Left lung (tissue), 4 donors: ENCODE measurements at regions not wholly inside any gene's neighbourhood (a gene's known extent, or its start where the extent isn't known, plus 50 kb on each side); places are given as distances from the start of the nearest gene placed in this dataset.
A peak's percentile ranks its signal among the peaks of the same experiment; 100 is the strongest.

Experiments used
- ATAC-seq: fragments of 200-7000 bp; cut with Tn5 transposase; one replicate; pipeline ENCODE4 v1.9.1; 2020; ENCODE audit warnings: moderate library complexity
- DNase-seq, 4 donors: peaks; one replicate each; pipeline ENCODE4 v3.0.0-alpha.2; 2013 to 2020
- H3K27ac ChIP-seq, 2 donors: fragments of 200-600 bp; sonication (generic) in 1 of 2; one replicate each; pipeline versions ENCODE4 v1.5.0 to v1.8.0; 2020 to 2021
- H3K27me3 ChIP-seq, 2 donors: fragments of 200-600 bp; sonication (generic) in 1 of 2; one replicate each; pipeline versions ENCODE4 v1.5.0 to v1.8.0; 2020 to 2021
- H3K36me3 ChIP-seq, 2 donors: fragments of 200-600 bp; sonication (generic) in 1 of 2; one replicate each; pipeline versions ENCODE4 v1.5.0 to v1.8.0; 2020 to 2021
- H3K4me1 ChIP-seq, 2 donors: fragments of 200-600 bp; one replicate each; pipeline ENCODE4 v1.8.0; 2021
- H3K4me3 ChIP-seq, 2 donors: fragments of 200-600 bp; sonication (generic) in 1 of 2; one replicate each; pipeline versions ENCODE4 v1.5.0 to v1.8.0; 2020 to 2021; ENCODE audit warnings: mild to moderate bottlenecking in 1 of 2
- H3K9me3 ChIP-seq, 2 donors: fragments of 200-600 bp; sonication (generic) in 1 of 2; one replicate each; pipeline versions ENCODE4 v1.5.0 to v1.8.0; 2020 to 2021
- intact Hi-C, 2 donors: fragments of 100-400 bp; cut with DNase I; formaldehyde crosslinking; loops; one replicate each; pipeline versions ENCODE4 v1.11.2 to v1.14.2; 2022
- TF ChIP-seq, protein P1 (sequence below), 2 donors: fragments of 200-600 bp; sonication (generic) in 1 of 2; IDR thresholded peaks; one replicate each; pipeline versions ENCODE4 v1.5.0 to v1.8.0; 2021; ENCODE audit warnings: antibody characterized with exemption in 2 of 2
- donor health status: DM: no; HTN: yes; CAD: no.
- donor health status: DM: no; HTN: no; CAD: no.

DNA sequence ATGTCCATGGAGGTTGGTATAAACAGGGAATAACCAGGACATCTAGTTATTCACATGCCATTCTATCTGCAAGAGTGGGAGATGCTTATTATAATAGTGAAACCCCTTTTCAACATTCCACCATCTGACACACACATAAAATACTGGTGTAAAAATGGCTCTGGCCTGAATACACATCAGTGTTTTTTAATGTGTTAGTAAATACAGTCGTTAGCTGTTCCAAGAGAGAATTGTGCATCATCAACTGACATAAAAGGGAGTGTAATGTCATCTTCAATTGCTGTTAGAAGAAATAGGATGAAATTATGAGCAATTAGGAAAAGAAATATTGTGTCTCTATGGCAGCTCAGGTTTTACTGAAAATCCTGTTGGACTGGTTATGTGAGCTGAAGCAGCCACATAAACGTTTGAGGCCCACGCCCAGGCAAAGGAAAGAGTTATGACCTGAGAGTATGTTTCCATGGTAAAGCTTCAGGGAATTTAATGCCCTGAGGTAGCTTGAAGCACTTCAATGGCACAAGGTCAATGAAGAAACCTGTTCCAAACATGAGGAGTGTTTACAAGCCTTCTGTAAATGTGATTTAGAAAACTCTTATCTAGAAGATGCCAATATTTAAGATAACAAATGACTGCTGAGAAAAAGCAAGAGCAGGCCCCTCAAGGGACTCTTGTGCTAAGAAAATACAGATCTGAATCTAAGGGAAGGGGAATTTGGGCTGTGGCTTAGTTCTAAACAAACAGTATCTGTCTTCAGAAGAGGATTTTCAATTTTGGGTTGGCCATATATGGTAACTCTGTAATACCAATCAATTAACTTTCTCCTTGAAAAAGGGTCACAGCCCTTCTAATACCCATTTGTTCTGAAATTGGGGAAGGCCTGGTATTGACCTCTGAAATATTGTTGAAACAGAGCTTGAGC lies 384.3 kb downstream of the SEC16B start:
- Histone ChIP-seq H3K27ac (peak overlapping the region; percentile 38 to 42), H3K9me3 (no peaks in the 10 kb centered on the region), H3K27me3 (no peaks in the 10 kb centered on the region), H3K4me3 (no peak overlapping the region), H3K4me1 (no peaks in the 10 kb centered on the region), H3K36me3 (no peaks in the 10 kb centered on the region)
- TF ChIP-seq, protein P1, sequence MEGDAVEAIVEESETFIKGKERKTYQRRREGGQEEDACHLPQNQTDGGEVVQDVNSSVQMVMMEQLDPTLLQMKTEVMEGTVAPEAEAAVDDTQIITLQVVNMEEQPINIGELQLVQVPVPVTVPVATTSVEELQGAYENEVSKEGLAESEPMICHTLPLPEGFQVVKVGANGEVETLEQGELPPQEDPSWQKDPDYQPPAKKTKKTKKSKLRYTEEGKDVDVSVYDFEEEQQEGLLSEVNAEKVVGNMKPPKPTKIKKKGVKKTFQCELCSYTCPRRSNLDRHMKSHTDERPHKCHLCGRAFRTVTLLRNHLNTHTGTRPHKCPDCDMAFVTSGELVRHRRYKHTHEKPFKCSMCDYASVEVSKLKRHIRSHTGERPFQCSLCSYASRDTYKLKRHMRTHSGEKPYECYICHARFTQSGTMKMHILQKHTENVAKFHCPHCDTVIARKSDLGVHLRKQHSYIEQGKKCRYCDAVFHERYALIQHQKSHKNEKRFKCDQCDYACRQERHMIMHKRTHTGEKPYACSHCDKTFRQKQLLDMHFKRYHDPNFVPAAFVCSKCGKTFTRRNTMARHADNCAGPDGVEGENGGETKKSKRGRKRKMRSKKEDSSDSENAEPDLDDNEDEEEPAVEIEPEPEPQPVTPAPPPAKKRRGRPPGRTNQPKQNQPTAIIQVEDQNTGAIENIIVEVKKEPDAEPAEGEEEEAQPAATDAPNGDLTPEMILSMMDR (IDR thresholded peaks at IDR 0.05) = no peak
- ATAC-seq (peak; percentile 95), DNase-seq (peak in 3 of 4 donors; percentile 19 to 85 (median 43))
- intact Hi-C loops = no loop called here

DNA sequence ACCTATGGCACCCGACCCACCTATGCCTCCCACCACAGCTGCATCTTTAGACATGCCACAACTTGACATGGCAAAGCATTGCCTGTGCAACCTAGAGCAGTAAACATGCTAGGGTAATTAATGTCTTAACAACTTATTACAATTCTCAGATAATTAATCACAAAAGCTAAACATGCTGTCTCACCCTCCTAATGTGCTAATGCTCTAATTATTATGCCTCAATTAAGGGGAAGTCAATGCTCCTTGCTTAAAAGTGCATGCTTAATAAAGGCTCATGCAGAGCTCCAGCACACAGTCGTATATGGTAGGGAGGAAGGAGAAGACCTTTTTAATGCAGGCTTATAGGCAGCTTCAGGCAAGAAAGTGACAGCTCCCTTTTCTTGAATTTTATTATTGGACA lies 396.0 kb downstream of the SEC16B start:
- Histone ChIP-seq H3K4me3 (no peak overlapping the region), H3K36me3 (no peaks in the 10 kb centered on the region), H3K9me3 (no peaks in the 10 kb centered on the region), H3K27ac (no peak overlapping the region), H3K4me1 (no peaks in the 10 kb centered on the region), H3K27me3 (no peaks in the 10 kb centered on the region)
- ATAC-seq = no peak
- intact Hi-C loops = no loop called here
- TF ChIP-seq, protein P1 (IDR thresholded peaks at IDR 0.05) = no peak
- no peak for DNase-seq

- H3K4me3 ChIP-seq = no peak overlapping the region
- TF ChIP-seq, protein P1 (IDR thresholded peaks at IDR 0.05) = no peak
- H3K27me3 ChIP-seq = no peaks in the 10 kb centered on the region
- H3K27ac ChIP-seq = no peak overlapping the region
- ATAC-seq (no peak), DNase-seq (no peak)
- no peaks in the 10 kb centered on the region for H3K9me3 ChIP-seq
- intact Hi-C loops = no loop called here
- no peaks in the 10 kb centered on the region for H3K4me1 ChIP-seq
- H3K36me3 ChIP-seq = no peaks in the 10 kb centered on the region
Measured at GRCh38 chr1:177571485-177572076, 398.3 kb downstream of the SEC16B start.

GRCh38 chr1:177571076-177571475 lies 398.8 kb downstream of the SEC16B start:
- H3K4me3 ChIP-seq = no peak overlapping the region

DNA sequence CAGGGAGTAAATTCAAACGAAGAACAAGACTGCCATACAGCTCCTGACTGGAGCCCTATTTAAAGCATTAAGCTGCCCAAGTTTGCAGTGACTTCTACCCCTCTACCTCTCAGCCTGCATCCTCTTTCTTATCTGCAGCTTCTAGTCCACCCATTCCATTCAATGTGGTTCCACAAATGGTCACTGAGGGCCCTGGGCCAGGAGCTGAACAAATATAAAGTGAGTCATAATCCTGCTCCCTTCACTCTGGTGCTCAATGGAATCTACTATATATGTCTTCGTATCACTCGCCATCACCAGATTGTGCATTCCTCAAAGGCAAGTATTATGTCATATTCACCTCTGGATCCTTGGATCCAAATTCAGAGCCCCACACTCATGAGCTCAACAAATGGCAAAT lies 398.7 kb downstream of the BRINP2 start:
- TF ChIP-seq, protein P1 (IDR thresholded peaks at IDR 0.05) = no peak
- Histone ChIP-seq H3K27ac (no peak overlapping the region), H3K4me3 (no peak overlapping the region), H3K27me3 (no peaks in the 10 kb centered on the region), H3K9me3 (no peaks in the 10 kb centered on the region), H3K36me3 (no peaks in the 10 kb centered on the region), H3K4me1 (no peaks in the 10 kb centered on the region)
- no peak for DNase-seq
- no peak for ATAC-seq
- intact Hi-C loops = no loop called here

More at GRCh38 chr1:177571076-177571475, 398.8 kb downstream of the SEC16B start:
- Histone ChIP-seq H3K9me3 (no peaks in the 10 kb centered on the region), H3K36me3 (no peaks in the 10 kb centered on the region), H3K27ac (no peak overlapping the region), H3K4me1 (no peaks in the 10 kb centered on the region), H3K27me3 (no peaks in the 10 kb centered on the region)
- intact Hi-C loops = no loop called here
- DNase-seq (no peak), ATAC-seq (no peak)
- TF ChIP-seq, protein P1 (IDR thresholded peaks at IDR 0.05) = no peak
